ENCODE measurements at regions not wholly inside any gene's neighbourhood (a gene's known extent, or its start where the extent isn't known, plus 50 kb on each side); places are given as distances from the start of the nearest gene placed in this dataset.

DNA sequence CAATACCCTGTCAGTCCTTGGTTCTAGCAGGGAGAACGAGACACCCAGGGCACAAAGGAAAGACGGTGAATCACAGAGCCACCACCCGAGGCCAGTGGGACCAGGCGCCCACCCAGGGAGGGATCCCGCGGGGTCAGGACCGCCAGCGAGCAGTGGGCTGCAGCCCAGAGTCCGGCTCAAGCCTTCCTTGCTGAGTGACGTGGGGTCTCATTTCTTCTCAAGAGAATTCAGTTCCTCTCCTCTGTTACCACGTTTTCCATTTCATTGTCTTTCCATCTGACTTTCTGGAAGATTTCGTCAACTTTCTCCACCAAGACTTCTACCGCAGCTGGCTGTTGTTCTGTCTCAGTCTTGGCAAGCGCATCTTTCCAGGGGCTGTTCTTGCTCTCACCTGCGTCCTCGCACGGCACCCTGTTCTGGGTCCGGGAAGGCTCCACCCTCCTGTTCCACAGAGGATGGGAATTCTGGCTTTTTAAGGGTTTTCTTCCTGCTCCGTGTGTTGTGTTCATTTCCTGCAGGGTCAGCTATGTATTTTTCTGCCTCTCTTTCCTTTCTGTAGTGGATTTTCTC lies 248.6 kb downstream of the NDUFA10 start:
- no peak for DNase-seq

GRCh38 chr2:239775623-239776435 lies 249.3 kb downstream of the NDUFA10 start:
- no peak for DNase-seq

GRCh38 chr2:239774933-239775622 lies 250.1 kb downstream of the NDUFA10 start:
- no peak for DNase-seq

DNA sequence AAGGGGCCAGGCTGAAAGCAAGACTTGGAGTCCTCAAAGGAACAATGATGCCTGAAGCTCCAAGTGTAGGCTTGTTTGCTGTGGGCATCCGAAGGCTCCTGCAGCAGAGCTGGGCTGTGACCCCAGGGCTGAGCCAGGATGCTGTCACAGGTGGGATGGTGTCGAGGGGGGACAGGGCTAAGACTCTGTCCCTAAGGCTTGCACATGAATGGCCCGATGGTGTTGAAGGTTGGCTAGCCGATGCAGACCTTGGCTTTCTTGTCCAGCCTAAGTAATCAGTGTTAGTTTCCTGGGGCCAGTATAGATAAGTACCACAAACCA lies 251.0 kb downstream of the NDUFA10 start:
- no peak for DNase-seq

DNA sequence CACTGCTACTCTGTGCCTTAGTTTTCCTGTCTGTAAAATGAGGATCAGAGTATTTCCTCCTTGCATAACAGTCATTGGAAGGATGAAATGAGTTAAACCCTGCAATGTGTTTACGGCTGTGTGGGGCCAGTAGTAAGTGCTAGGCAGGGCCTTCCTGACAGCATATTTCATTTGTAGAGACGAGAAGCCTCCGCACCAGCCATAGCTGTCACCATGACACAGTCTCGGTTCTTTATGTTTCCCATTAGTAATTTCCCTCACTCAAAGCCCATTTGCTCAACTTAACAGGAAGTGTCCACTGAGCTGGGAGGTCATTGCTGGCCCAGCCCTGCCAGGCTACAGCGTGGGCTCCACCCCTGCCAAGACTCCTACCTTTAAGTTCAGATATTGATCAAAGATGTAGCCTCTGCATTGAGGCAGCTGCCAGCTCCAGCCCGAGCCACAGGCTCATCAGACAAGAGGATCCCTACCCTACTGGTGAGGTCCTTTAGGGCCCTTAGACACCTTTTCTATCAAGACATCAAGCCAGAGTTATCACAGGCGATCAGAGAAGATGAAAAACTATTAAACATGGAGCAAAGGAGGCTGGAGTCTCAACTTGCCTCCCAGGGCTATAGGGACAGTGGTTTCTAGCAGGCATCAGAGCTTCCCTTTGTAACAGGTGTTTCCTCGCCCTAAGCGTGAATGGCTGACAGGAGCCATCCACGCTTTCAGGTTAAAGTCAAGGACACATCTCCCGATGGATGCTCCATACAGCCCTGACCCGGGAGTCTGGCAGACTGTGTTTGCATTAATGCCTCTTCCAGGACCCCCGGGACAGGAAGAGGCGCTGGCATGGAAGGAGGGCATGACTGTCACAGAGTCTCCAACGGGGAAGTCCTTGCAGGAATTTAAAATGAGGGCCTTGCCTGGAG lies 251.7 kb downstream of the NDUFA10 start:
- peak; percentile 30 for DNase-seq

GRCh38 chr2:239772721-239773120 lies 252.4 kb downstream of the NDUFA10 start:
- peak; percentile 56 for DNase-seq

DNA sequence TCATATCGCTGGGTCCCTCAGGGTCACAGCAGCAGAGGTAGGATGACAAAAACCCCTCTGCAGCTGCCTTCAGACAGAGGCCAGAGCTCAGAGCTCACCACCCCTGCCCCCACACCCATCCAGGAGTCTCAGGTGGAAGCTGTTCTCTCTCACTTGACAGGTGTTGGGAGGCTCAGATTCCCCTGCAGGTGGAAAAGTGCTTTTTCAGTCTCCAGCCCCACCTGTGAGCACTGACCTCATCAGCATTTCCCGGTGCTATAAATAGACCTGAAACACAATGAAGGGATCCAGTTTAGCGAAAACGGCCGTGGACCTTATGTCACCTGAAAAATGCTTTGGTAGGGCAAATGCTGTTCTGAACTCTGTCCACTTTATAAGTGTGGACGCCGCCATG lies 254.9 kb downstream of the NDUFA10 start:
- DNase-seq, result peak; percentile 22

- DNase-seq, result peak; percentile 50
Observed at GRCh38 chr2:239769554-239770245, 255.4 kb downstream of the NDUFA10 start.

DNA sequence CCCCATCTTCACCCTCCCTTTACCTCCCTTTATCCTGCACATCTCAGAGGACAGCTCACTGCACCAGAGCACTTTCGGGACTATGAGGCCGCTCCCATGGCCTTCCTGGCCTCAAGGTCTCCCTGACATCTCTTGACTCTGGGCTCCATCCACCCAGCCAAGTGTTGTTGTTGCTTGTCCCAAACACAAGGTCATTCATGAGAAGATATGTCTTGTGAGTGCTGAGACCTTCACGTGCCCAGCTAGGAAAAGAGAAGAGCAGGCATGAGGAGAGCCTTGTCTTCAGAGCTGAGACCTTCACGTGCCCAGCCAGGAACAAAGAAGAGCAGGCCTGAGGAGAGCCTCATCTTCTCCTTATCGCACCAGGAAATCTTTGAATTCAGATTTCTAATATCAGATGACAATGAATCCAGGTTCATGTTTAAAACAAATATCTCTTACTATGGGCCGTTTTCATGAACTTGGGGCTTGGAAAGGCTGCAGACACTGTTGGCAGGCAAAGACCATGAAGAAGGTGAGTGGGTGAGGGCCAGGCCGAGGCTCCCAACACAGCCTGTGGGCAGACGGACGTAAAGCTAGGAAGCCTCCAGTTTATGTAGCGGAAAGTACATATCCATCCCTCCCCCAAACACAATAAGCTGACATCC lies 256.1 kb downstream of the NDUFA10 start:
- peak; percentile 28 for DNase-seq

- DNase-seq, result peak; percentile 47
Observed at GRCh38 chr2:239768031-239768790, 256.9 kb downstream of the NDUFA10 start.

GRCh38 chr2:239767021-239767905 lies 257.9 kb downstream of the NDUFA10 start:
- peak; percentile 57 for DNase-seq

DNA sequence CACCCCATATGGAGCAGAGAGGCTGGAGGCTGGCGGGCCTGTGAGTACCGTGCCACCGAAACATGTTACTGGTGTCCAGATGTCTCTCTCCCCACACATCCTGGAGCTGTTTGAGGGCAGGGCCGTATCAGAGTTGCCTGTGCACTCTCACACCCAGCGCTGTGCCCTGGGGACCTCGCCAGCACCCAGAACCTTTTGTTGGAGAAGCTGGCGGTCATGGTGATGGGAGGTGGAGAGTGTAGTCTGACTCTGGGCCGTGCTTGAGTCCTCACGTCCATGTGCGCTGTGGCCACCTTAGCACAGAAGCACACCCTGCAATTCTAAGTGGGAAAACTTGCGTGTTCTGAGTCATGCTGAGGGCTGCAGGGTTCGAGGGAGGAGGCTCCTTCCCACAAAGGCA lies 259.2 kb downstream of the NDUFA10 start:
- DNase-seq, result peak; percentile 45

DNA sequence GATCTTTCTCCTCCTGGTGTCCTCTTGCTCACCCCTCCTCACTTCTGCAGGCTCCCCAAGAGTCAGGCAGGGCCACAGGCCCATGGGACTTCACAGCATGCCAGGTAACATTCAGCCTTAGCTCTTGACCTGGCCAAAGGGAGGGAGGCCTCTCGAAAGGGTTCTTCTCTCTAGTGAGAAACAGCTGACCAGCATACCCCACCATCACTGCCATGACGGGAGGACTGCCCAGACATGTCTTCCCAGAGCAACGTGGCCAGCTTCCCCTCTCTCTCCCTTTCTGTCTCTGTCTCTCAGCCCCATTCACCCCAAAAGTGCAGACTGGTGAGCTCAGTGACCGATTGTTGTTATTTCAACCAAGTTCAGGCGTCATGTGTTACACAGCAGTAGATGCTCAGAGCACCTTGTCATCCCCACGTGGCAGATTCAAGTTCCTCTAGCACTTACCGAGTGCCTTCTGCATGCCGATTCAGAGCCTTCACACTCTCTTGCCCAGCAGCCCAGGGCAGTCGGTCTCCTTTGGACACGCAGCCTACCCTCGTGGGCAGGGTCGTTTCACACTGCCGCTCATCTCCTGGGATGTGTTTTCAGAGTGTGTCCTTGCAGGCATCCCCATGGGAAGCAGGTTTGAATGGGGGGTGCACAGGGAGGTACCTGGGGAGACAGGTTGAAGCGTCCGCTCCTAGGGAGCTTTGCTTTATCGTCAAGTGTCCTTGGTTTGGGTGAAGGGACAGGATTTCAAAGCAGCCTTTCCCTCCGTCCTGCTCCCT lies 259.9 kb downstream of the NDUFA10 start:
- DNase-seq, result peak; percentile 57

- DNase-seq, result peak; percentile 34
Observed at GRCh38 chr2:239763433-239764097, 261.6 kb downstream of the NDUFA10 start.

- DNase-seq, result peak; percentile 34
Observed at GRCh38 chr2:239762655-239763269, 262.4 kb downstream of the NDUFA10 start.

- peak; percentile 30 for DNase-seq
Observed at GRCh38 chr2:239762106-239762505, 263.0 kb downstream of the NDUFA10 start.

DNA sequence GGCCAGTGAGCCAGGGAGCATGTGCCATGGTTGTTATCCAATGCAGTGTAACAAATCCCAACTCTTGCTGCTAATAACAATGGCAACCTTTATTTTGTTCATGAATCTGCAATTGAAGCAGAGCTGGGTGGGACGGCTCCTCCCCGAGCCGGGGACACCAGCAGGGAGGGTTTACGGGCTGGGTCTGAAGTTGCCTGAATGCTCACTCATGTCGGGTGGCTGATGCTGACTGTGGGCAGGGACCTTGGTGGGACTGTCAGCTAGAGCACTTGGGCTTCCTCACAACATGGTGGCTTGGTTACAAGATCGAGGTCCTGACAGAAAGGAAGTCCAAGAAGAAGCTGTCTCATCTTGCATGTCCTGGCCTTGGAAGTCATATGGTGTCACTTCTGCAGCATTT lies 264.5 kb downstream of the NDUFA10 start:
- peak; percentile 22 for DNase-seq

- DNase-seq, result no peak
Observed at GRCh38 chr2:239758279-239758877, 266.8 kb downstream of the NDUFA10 start.

Measured in activated effector memory CD4-positive, alpha-beta T cell treated with anti-CD3 and anti-CD28 coated beads, Interleukin-2, amount 50 U/mL, for 16 hours (primary cell).